LNCAP (cell line): ENCODE measurements at regions not wholly inside any gene's neighbourhood (a gene's known extent, or its start where the extent isn't known, plus 50 kb on each side); places are given as distances from the start of the nearest gene placed in this dataset.

Experiments
- CTCF ChIP-seq: fragments of 450-650 bp; IDR thresholded peaks from 2 replicates; pipeline ENCODE4 v1.5.1; 2017; ENCODE audit warnings: mild to moderate bottlenecking

- TF ChIP-seq CTCF, result no peak
These were observed 165.3 kb upstream of the FAM241A start for GRCh38 chr4:111979921-111980320.

GRCh38 chr4:111982089-111982488 lies 163.2 kb upstream of the FAM241A start:
- no peak for TF ChIP-seq CTCF

- no peak for TF ChIP-seq CTCF
These were observed 161.0 kb upstream of the FAM241A start for GRCh38 chr4:111984169-111984819.

GRCh38 chr4:111985426-111985825 lies 159.8 kb upstream of the FAM241A start:
- TF ChIP-seq CTCF, result no peak

- no peak for TF ChIP-seq CTCF
These were observed 159.2 kb upstream of the FAM241A start for GRCh38 chr4:111986095-111986494.

GRCh38 chr4:111988514-111988913 lies 156.7 kb upstream of the FAM241A start:
- TF ChIP-seq CTCF, result no peak

- no peak for TF ChIP-seq CTCF
These were observed 155.4 kb upstream of the FAM241A start for GRCh38 chr4:111989817-111990216.

- TF ChIP-seq CTCF, result no peak
These were observed 154.1 kb upstream of the FAM241A start for GRCh38 chr4:111991163-111991562.
